NB4 (cell line): ENCODE measurements at regions not wholly inside any gene's neighbourhood (a gene's known extent, or its start where the extent isn't known, plus 50 kb on each side); places are given as distances from the start of the nearest gene placed in this dataset.

ENCODE experiments used
- CTCF ChIP-seq: IDR thresholded peaks from one replicate; pipeline ENCODE4 v1.5.1; 2012; ENCODE audit warnings: low read depth, low read length
- MAX ChIP-seq: IDR thresholded peaks from 2 replicates; pipeline ENCODE4 v1.6.1; 2011; ENCODE audit warnings: low read depth, low read length
- MYC ChIP-seq: IDR thresholded peaks from 2 replicates; pipeline ENCODE4 v1.6.1; 2011; ENCODE audit warnings: low read depth, low read length

GRCh38 chr6:144757730-144758129, 472.6 kb downstream of the UTRN start:
- TF ChIP-seq CTCF (no peak), MAX (no peak), MYC (no peak)
